Liver (tissue), 3 donors: ENCODE measurements at regions not wholly inside any gene's neighbourhood (a gene's known extent, or its start where the extent isn't known, plus 50 kb on each side); places are given as distances from the start of the nearest gene placed in this dataset.

Experiments used
- FOXA1 ChIP-seq: IDR thresholded peaks from 2 replicates; pipeline ENCODE4 v1.6.1; 2016; ENCODE audit warnings: antibody characterized with exemption
- GABPA ChIP-seq, 2 donors: IDR thresholded peaks in 1 of 2; conservative IDR thresholded peaks in 1 of 2; 2 replicates each; pipeline ENCODE4 v1.6.1; 2016; ENCODE audit warnings: antibody characterized with exemption in 2 of 2, mild to moderate bottlenecking in 1 of 2, moderate library complexity in 1 of 2
- HNF4G ChIP-seq: IDR thresholded peaks from 2 replicates; pipeline ENCODE4 v1.6.1; 2016; ENCODE audit warnings: antibody characterized with exemption
- JUND ChIP-seq, 2 donors: IDR thresholded peaks; 2 replicates each; pipeline ENCODE4 v1.6.1; 2016; ENCODE audit warnings: antibody characterized with exemption in 2 of 2
- RAD21 ChIP-seq, 2 donors: IDR thresholded peaks; 2 replicates each; pipeline ENCODE4 v1.6.1; 2016; ENCODE audit warnings: antibody characterized with exemption in 2 of 2, mild to moderate bottlenecking in 2 of 2
- RXRA ChIP-seq, 2 donors: IDR thresholded peaks; 2 replicates each; pipeline ENCODE4 v1.6.1; 2017 to 2018; ENCODE audit warnings: antibody characterized with exemption in 2 of 2, mild to moderate bottlenecking in 1 of 2
- SP1 ChIP-seq: IDR thresholded peaks from 2 replicates; pipeline ENCODE4 v1.6.1; 2018; ENCODE audit warnings: antibody characterized with exemption, mild to moderate bottlenecking
- YY1 ChIP-seq: IDR thresholded peaks from 2 replicates; pipeline ENCODE4 v1.6.1; 2016; ENCODE audit warnings: antibody characterized with exemption, mild to moderate bottlenecking
- TF ChIP-seq, protein P1 (sequence below): fragments of 150-350 bp; IDR thresholded peaks from 2 replicates; pipeline ENCODE4 v1.5.1; 2017; ENCODE audit warnings: improper control_type of control experiment, low read depth, low read length; ENCODE audit not compliant: missing input control
- TF ChIP-seq, protein P2 (sequence below): IDR thresholded peaks from 2 replicates; pipeline ENCODE4 v1.6.1; 2016; ENCODE audit warnings: antibody characterized with exemption
- TF ChIP-seq, protein P3 (sequence below): IDR thresholded peaks from 2 replicates; pipeline ENCODE4 v1.6.1; 2016; ENCODE audit warnings: antibody characterized with exemption
- donor health status: healthy.
- donor health status: healthy.

DNA sequence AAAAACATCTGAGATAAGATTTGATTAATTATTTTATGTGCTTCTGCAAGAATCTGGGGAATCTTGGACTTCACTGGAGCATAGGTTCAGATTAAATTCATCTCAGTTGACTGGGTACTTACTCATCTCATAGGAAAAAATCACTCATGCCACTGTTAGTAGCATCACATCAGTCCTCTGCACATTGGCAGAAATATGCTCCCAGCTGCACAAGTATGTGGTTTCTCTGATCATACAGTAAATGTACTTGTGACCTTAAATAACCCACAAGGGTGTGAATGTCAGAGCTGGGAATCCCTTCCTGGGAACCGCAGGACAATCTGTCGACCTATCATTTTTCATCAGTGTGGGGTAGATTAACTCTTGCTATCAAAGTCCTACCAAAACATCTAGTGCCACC lies 203.7 kb upstream of the SLC24A2 start:
- TF ChIP-seq GABPA (IDR thresholded peaks at IDR 0.05 in 1 of 2, conservative IDR thresholded peaks at IDR 0.05 in 1 of 2) (no peak), SP1 (no peak), RXRA (IDR thresholded peaks at IDR 0.05) (no peak), RAD21 (IDR thresholded peaks at IDR 0.05) (no peak), HNF4G (no peak), FOXA1 (no peak), YY1 (no peak), JUND (IDR thresholded peaks at IDR 0.05) (no peak)
- TF ChIP-seq, protein P1, sequence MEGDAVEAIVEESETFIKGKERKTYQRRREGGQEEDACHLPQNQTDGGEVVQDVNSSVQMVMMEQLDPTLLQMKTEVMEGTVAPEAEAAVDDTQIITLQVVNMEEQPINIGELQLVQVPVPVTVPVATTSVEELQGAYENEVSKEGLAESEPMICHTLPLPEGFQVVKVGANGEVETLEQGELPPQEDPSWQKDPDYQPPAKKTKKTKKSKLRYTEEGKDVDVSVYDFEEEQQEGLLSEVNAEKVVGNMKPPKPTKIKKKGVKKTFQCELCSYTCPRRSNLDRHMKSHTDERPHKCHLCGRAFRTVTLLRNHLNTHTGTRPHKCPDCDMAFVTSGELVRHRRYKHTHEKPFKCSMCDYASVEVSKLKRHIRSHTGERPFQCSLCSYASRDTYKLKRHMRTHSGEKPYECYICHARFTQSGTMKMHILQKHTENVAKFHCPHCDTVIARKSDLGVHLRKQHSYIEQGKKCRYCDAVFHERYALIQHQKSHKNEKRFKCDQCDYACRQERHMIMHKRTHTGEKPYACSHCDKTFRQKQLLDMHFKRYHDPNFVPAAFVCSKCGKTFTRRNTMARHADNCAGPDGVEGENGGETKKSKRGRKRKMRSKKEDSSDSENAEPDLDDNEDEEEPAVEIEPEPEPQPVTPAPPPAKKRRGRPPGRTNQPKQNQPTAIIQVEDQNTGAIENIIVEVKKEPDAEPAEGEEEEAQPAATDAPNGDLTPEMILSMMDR, result no peak
- TF ChIP-seq, protein P2, sequence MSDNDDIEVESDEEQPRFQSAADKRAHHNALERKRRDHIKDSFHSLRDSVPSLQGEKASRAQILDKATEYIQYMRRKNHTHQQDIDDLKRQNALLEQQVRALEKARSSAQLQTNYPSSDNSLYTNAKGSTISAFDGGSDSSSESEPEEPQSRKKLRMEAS, result no peak
- TF ChIP-seq, protein P3, sequence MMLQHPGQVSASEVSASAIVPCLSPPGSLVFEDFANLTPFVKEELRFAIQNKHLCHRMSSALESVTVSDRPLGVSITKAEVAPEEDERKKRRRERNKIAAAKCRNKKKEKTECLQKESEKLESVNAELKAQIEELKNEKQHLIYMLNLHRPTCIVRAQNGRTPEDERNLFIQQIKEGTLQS, result no peak
